ENCODE measurements at regions not wholly inside any gene's neighbourhood (a gene's known extent, or its start where the extent isn't known, plus 50 kb on each side); places are given as distances from the start of the nearest gene placed in this dataset.
"Not testable (repeated sequence)": the region's sequence is repeated elsewhere in the genome, so short reads cannot be mapped to it uniquely, and the experiment has no call there.

GRCh38 chr9:117938896-117939295, 234.7 kb downstream of the TLR4 start:
- no peak for TF ChIP-seq CTCF (conservative IDR thresholded peaks at IDR 0.05)
- peaks cover 6% of the 10 kb centered on the region for H3K4me1 Mint-ChIP-seq
- no peaks in the 10 kb centered on the region for H3K36me3 Mint-ChIP-seq (ENCODE audit: low read depth)
- H3K36me3 ChIP-seq (ENCODE audit: control insufficient read depth, insufficient read depth, low read length): no peaks in the 10 kb centered on the region
- H3K4me3 Mint-ChIP-seq: no peak overlapping the region
- no peaks in the 10 kb centered on the region for H3K9me3 ChIP-seq (ENCODE audit: control insufficient read depth, low read length)
- no peaks in the 10 kb centered on the region for H3K4me1 ChIP-seq (ENCODE audit: control insufficient read depth, insufficient read depth, low read length)
- no peaks in the 10 kb centered on the region for H3K9me3 Mint-ChIP-seq
- WGBS, 2 experiments (ENCODE audit: insufficient coverage in 1 of 2, insufficient read length in 1 of 2): 95% methylated on average over 3 to 4 of the region's 4 CpGs
- H3K27ac Mint-ChIP-seq: no peak overlapping the region
- no peaks in the 10 kb centered on the region for H3K27me3 Mint-ChIP-seq (ENCODE audit: insufficient read depth)
- H3K9ac ChIP-seq (ENCODE audit: extremely low read depth, low read length, poor library complexity, severe bottlenecking): no peak overlapping the region
- H3K4me3 ChIP-seq (ENCODE audit: low read length): no peak overlapping the region
- H3K27ac ChIP-seq (ENCODE audit: low read depth, low read length): no peak overlapping the region
- H3K27me3 ChIP-seq (ENCODE audit: control insufficient read depth, insufficient read depth, low read length, poor library complexity, severe bottlenecking): no peaks in the 10 kb centered on the region
- DNase-seq: no peak

- H3K27me3 ChIP-seq (ENCODE audit: control insufficient read depth, insufficient read depth, low read length, poor library complexity, severe bottlenecking); H3K36me3 Mint-ChIP-seq (ENCODE audit: low read depth); DNase-seq; H3K9me3 ChIP-seq (ENCODE audit: control insufficient read depth, low read length); H3K27ac Mint-ChIP-seq; H3K36me3 ChIP-seq (ENCODE audit: control insufficient read depth, insufficient read depth, low read length); H3K4me1 ChIP-seq (ENCODE audit: control insufficient read depth, insufficient read depth, low read length); H3K9ac ChIP-seq (ENCODE audit: extremely low read depth, low read length, poor library complexity, severe bottlenecking); H3K9me3 Mint-ChIP-seq; H3K27me3 Mint-ChIP-seq (ENCODE audit: insufficient read depth); H3K4me3 ChIP-seq (ENCODE audit: low read length); H3K27ac ChIP-seq (ENCODE audit: low read depth, low read length); H3K4me3 Mint-ChIP-seq: not testable (repeated sequence)
- WGBS, 2 experiments (ENCODE audit: insufficient coverage in 1 of 2, insufficient read length in 1 of 2): 94 to 100% methylated on average over 2 to 3 of the region's 3 CpGs
- peaks cover 14% of the 10 kb centered on the region for H3K4me1 Mint-ChIP-seq
Measured at GRCh38 chr9:117944750-117945149, 240.5 kb downstream of the TLR4 start.

GRCh38 chr9:117945286-117945685, 241.1 kb downstream of the TLR4 start:
- Histone ChIP-seq H3K9ac (ENCODE audit: extremely low read depth, low read length, poor library complexity, severe bottlenecking) (no peak overlapping the region), H3K36me3 (ENCODE audit: control insufficient read depth, insufficient read depth, low read length) (no peaks in the 10 kb centered on the region), H3K27ac (ENCODE audit: low read depth, low read length) (no peak overlapping the region), H3K9me3 (ENCODE audit: control insufficient read depth, low read length) (no peaks in the 10 kb centered on the region), H3K4me1 (ENCODE audit: control insufficient read depth, insufficient read depth, low read length) (no peaks in the 10 kb centered on the region), H3K27me3 (ENCODE audit: control insufficient read depth, insufficient read depth, low read length, poor library complexity, severe bottlenecking) (no peaks in the 10 kb centered on the region), H3K4me3 (ENCODE audit: low read length) (no peak overlapping the region)
- Mint-ChIP-seq H3K27me3 (ENCODE audit: insufficient read depth) (no peaks in the 10 kb centered on the region), H3K9me3 (no peaks in the 10 kb centered on the region), H3K27ac (no peak overlapping the region), H3K4me3 (no peak overlapping the region), H3K36me3 (ENCODE audit: low read depth) (no peaks in the 10 kb centered on the region), H3K4me1 (peaks cover 14% of the 10 kb centered on the region)
- 79 to 83% methylated on average over 3 to 4 of the region's 4 CpGs for WGBS, 2 experiments (ENCODE audit: insufficient coverage in 1 of 2, insufficient read length in 1 of 2)
- TF ChIP-seq CTCF (conservative IDR thresholded peaks at IDR 0.05): no peak
- DNase-seq: no peak

GRCh38 chr9:117951127-117951526, 246.9 kb downstream of the TLR4 start:
- no peak overlapping the region for H3K27ac Mint-ChIP-seq
- 92 to 94% methylated on average over 3 to 6 of the region's 7 CpGs for WGBS, 2 experiments (ENCODE audit: insufficient coverage in 1 of 2, insufficient read length in 1 of 2)
- H3K27me3 Mint-ChIP-seq (ENCODE audit: insufficient read depth): no peaks in the 10 kb centered on the region
- Histone ChIP-seq H3K27ac (ENCODE audit: low read depth, low read length) (no peak overlapping the region), H3K27me3 (ENCODE audit: control insufficient read depth, insufficient read depth, low read length, poor library complexity, severe bottlenecking) (no peaks in the 10 kb centered on the region), H3K4me3 (ENCODE audit: low read length) (no peak overlapping the region), H3K4me1 (ENCODE audit: control insufficient read depth, insufficient read depth, low read length) (no peaks in the 10 kb centered on the region), H3K36me3 (ENCODE audit: control insufficient read depth, insufficient read depth, low read length) (no peaks in the 10 kb centered on the region), H3K9ac (ENCODE audit: extremely low read depth, low read length, poor library complexity, severe bottlenecking) (no peak overlapping the region), H3K9me3 (ENCODE audit: control insufficient read depth, low read length) (no peaks in the 10 kb centered on the region)
- H3K4me1 Mint-ChIP-seq: peaks cover 6% of the 10 kb centered on the region
- no peak overlapping the region for H3K4me3 Mint-ChIP-seq
- no peak for TF ChIP-seq CTCF (conservative IDR thresholded peaks at IDR 0.05)
- no peaks in the 10 kb centered on the region for H3K36me3 Mint-ChIP-seq (ENCODE audit: low read depth)
- no peak for DNase-seq
- H3K9me3 Mint-ChIP-seq: no peaks in the 10 kb centered on the region

Data from endodermal cell (in vitro differentiated cells).